H4 (cell line): ENCODE measurements at regions not wholly inside any gene's neighbourhood (a gene's known extent, or its start where the extent isn't known, plus 50 kb on each side); places are given as distances from the start of the nearest gene placed in this dataset.

Experiments used
- DNase-seq: peaks from one replicate; pipeline ENCODE4 v3.0.0-alpha.2; 2015; ENCODE audit warnings: low spot score

DNA sequence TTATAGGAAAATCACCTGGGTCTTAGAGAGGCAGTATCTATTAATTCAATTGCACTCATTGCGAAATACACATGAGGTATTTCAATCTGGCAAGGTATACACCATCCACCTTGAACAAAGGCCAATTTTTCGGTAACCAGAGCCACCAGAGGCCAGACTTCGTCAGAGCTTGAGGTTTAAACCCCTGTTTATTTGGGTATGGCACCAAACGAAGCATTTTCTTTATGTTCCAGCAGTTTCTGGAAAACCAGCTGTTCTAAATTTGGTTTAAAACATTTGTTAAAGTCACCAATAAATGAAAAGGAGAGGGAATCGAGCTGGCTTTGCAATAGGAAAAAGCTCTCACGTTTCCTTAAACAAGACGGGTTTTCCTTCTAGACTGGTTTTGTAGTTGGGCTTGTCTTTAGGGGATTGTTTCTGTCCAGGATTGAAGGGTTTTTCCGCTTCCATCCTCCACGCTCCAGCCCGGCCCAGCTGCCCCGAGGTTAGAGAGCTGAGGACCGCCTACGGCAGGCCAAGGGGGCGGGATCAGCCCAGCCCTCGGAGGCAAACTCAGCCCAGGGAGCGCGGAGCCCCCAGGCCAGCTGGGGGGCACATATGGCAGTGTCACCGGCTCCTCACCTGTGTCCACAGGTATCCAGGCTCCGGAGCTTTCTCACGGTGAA lies 539.4 kb upstream of the MGMT start:
- peak; percentile 31 for DNase-seq

DNA sequence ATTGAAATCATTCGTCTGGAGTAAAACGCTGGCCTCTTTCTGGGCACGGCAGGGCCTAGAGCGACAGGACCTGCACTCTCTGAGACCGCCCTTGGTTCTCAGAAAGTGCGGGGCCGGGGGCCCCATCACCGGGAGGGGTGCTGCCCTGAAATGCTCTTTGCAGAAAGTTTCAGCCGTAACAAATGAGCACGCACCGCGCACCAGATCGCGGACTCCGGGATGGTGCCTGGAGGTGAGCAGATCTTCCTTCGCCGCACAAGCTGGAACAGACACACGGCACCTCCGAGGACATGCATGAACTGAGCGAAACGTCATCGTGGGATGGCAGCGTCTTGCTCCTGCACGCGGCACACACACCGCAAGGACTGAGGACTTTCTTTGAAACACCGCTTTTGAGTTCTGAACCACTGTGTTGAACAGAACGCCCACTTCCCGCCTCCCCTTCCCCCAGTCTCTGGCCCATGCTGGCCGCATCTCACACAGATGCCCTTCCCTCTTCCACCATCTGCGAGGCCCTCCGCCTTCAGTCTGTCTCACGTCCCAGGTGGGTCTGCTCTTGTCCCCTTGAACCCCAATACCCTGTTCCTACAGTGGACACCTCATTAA lies 538.7 kb upstream of the MGMT start:
- no peak for DNase-seq

DNA sequence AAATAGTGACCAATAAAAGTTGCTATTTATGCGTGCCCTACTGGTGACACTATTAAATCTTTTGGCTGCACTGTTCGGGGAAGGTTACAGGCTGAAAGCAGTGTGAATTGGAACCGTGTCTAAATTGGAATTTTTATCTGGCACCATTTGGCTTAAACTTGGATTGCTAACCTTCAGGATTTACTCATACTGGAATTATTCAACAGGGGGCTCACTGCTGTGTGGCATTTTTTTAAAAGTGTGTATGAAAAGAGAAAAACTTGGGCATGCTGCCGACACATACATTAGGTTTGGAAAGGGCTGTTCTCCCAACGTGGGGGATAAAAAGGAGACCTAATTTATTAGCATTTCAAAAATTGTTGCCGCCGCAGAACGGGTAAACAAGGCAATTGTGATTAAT lies 537.9 kb upstream of the MGMT start:
- no peak for DNase-seq

DNA sequence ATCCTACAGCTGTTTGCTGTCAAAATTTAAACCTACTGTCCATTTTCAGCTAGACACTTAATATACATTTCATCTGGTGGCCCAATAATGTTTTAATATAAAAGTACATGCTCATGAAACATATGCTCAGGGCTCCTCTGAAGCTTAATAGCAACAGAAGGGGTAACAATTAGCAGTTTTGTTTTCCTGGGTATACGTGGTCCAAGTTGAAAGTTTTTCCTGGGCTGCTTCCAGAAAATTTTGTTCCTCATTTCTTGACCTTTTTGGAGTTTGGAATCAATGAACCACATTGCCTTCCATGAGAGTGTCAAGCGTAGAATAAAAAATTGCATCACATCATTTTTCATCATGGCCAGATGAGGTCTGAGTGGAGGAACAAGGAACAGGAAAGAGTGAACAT lies 537.3 kb upstream of the MGMT start:
- no peak for DNase-seq

DNA sequence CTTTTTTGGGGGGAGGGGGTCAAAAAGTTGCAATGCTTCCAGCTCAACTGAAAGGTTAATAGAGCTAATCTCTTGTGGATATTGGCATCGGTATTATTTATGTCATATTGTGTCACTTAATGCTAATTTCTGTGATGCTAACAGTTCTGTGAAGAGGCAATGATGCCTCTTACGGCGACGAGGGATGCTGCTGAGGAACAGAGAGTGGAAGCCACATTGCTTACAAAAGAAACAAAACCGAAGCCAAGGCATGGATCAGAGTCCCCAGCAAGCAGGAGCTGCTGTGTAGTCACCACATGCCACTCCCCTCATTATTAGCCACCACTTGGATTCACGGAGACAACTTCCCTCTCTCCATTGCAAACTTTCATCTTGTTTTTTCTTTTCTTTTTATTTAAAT lies 536.5 kb upstream of the MGMT start:
- no peak for DNase-seq

DNA sequence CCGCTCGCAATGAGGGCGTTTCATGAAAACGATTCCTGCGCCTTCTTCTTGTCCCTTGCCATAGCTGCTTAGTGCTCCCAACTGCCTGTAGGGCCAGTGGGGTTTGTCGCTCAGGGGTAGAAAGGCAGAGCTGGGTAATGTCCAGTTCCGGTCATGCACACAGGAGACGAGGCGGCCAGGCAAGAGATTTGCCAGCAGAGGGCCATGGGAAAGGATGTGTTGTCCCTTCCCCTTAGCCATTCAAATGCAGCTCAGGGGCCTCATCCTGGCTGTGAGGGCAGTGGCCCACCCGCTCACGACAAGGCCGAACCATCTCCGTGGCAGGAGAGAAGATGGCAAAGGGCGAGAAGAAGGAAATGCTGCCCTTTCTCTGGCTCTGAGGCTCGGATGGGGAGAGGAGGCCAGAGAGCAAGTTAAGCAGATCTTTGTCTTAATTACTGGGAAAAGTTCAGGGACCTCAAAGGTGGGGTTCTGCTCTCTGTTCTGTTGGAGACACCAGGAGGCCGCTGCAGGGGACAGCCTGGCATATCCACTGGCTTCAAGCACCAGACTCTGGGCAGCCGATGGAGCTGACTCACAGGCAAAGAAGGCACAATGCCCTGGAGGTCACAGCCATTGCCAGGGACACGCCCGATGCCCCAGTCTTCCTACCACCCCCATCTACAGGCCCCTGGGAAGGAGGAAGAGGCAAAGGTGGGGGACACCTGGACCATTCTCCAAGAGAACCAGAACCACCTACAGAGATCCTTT lies 534.8 kb upstream of the MGMT start:
- DNase-seq = no peak

DNA sequence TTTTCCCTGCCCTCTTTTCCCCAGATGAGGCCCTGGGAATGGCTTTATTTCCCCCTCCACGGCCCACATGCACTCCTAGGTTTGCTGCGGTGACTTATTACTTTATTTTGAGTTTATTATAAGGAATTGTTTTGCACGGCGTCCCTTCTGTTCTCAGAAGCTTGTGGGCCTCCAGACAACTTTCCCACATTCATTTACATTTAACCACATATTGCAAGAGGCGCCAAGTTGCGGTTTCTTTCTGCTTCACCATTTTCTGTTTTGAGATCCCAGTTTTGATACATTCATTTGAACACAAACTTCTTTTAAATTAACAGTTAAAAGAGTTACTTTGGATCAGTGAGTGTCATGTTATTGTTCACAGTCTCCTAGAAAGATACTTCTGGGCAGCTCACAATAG lies 532.5 kb upstream of the MGMT start:
- DNase-seq = no peak

DNA sequence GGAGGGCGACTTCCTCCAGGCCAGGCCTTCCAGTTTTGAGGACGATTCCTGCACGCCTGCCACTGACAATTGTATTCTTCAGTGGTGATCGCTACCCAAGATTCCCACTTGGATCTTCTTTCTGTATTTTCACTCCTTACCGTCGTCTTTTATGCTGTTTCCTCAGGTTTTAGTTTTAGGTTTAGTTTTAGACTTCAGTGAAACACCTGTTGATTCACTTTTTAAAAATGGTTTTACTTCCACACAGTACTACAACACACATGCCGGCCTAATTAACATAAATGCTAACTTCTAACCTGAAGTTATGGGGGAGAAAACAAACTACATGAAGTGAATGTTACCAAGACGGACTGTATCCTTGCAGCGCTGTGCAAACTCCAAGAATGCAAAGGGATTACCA lies 530.6 kb upstream of the MGMT start:
- DNase-seq = no peak

DNA sequence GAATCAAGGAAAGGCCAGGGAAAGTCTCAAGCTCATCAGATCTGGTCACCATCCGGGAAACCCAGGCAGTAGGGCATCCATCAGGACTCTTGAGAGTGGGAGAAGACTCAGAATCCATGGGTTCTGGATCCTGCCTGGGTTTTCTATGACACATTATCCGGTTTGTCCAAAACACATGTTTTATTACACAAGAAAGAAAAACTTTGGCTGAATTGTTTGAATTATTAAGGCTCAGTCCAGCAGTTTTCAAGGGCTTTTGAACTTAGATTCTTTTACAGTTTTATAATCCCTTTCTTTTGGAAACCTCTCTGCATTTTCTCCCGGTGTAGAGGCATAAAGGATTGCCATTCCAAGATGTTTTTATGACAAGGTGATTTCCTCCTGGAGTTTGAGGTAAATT lies 528.5 kb upstream of the MGMT start:
- DNase-seq = no peak

DNA sequence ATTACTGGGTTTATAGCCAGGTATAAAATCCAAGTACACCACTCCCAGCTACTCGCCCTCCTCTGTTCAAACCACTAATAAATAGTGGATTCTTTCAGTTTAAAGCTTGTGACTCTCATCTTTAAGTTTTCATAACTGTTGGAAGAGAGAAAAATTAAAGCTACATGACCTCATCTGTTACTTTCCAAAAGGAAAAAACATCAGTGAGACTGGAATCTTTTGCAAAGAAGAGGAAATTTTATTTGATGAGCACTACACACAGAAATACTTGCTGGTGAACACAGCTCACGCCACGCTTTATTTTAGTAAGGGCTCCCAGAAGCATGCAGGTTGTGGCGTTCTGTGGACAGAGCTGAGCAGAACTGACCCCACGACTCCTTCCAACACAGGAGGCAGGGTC lies 527.0 kb upstream of the MGMT start:
- DNase-seq = no peak

DNA sequence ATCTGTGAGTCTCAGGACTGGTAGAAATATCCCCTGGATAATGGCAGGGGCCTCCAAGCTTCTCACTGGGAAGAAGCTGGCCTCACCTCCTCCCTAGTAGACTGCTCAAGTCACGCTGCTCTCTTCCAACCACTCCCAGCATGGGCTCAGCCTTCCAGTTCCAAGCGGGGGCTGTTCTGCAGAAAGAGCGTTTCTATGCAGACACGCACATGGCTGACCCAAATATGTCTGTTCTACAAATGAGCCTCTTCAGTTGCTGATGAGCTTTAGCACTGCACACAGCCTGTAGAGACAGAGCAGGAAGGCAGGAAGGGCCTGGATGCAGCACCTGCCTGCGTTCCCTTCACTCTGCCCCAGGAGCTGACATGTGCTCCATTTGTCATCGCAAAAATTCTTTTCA lies 523.9 kb upstream of the MGMT start:
- no peak for DNase-seq

DNA sequence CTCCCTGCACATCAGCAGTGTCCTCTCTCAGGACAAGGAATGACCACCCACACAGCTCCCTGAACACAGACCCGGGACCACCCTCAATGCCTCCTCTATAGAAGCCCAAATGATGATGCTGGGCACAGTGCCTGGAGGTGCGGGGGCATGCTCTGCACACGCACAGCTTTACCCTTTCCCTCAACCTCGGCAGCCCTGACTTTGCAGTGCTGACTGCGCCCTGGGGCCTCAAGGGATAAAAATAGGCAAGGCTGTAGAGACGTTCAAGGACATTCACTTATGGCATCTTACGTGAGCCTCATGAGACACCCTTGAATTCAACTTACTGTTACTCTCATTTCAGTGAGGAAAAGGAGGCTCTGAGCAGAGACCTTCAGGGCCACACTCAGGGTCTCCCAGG lies 521.6 kb upstream of the MGMT start:
- no peak for DNase-seq

DNA sequence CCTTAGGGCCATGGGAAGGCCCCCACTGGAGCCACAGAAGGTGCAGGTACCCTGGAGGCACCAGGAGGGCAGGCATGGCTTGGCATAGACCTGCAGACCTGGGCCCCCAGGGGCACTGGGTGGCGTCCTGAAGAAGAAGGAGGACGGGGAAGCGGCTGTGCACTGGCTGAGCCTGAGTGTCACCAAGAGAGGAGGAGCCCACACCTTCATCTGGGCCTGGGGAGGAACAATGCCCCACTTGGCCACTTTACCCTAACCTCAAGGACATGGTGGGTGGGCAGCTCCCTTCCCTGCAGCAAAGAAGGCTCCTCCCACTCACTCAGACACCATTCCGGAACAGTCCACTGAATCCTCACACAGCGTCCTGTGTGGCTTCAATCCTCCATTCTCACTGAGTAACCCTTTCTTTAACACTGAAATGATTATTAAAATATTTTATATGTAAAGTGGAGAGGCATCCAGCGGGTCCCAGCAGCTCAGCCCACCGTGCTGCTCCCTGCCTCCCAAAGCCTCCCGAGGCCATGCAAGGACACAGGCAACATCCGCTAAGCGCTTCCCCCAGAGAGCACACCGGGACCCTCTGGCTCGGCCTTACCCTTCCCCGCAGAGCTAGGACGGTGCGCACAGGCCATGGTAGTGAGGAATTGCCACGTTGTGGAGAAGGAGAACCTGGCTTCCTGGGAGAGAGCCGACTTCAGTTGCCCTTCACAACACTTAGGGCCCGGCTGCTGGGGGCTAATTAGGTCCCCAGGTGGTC lies 516.7 kb upstream of the MGMT start:
- no peak for DNase-seq

DNA sequence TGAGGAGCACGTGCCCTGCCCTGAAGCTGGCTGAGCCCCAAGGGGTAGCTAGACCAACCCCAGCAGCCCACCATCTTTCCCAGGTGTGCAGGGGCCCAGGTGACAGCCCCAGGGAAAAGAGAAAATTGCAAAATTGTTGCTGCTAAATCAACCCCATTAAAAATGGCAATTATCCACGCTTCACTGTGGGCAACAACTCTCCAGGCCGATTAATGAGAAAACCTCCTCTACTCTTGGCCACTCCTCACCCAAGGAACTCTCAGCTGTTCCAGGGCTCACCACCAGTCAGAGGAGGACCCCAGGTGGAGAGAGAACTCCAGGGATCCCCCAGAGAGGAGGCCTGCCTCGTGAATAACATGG lies 516.1 kb upstream of the MGMT start:
- no peak for DNase-seq

DNA sequence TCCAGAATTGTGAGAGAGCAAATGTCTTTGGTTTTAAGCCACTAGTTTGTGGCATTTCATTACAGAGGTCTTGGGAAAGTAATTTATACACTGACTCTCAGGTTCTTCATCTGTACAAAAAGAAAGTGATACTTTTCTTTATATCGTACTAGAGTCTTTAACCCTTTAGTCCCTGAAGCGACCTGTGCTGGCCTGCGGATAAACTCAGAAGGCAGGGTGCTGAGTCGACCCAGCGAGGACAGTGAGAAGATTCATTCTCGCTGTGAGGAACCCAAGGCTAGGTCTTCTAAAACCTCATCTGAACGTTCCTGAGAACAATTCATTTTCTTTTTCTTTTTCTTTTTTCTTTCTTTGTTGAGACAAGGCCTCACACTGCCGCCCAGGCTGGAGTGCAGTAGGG lies 514.2 kb upstream of the MGMT start:
- DNase-seq = no peak

DNA sequence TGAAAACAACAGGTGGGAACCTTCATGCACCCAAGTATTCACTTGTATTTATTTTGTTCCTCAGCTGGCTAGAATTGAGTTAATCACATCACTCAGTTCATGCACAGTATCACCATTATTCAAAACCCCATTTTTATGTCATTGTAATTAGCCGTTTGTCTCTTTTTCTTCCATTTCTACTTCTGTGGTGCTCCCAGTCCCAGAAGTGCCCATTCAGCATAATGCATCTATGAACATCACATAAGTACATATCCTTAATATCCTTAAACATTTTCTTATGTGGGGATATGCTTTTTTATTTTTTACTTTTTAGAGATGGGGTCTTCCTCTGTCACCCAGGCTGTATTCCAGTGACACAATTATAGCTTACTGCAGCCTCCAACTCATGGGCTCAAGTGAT lies 510.9 kb upstream of the MGMT start:
- DNase-seq = no peak

DNA sequence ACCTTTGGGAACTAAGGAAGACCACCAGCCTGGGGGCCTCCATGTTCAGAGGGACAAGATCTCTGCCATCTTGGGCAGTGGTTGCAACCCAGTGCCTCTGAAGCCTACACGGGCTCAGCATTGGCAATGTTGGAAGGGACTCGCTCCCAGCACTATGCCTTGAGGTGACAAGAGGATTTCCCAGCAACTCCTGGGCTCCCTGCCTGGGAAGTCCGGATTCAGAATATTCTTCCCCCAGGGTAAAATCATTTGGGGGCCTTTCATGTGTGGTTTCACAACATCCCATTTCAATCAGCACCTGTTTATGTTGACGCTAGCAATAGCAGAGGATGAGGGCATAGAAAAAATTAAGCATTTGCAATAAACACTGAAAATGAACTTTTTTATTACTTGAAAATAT lies 509.8 kb upstream of the MGMT start:
- no peak for DNase-seq

DNA sequence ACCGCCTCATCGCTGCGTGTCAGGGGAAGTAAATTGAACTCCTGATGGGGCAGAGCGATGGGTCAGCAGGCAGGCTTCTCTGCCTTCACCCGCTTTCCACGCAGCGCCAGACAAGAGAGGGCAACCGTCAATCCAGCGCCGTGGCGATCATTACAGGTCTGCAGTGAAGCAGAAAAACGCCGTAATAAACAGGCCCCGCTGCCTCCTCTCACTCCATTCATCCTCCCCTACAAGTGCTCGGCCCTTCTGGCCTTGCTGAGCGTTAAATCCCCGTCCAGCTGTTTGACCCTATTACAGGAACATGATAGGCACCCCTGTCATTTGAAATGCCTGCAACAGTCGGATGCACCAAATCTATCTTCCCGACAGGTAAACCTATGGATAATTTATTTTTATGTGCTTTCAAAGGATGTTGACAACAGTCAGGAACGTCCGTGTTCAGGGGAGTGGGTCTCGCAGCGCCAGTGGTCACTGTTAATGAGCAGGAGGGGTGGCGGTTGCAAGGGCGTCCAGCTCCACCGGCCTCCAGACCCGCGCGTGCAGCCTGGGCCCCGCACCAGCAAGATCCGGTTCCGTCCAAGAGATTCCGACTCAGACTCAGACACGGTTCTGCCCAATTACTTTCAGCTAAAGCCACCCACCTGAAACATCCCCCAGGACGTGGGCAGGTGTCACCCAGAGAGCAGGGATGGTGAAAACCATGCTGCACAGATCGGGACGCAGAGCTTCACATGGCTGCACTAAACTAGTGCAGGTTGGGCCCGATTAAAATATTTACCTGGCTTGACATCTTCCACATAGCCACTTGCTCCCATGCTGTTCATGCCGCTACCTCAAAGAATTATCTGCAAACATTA lies 508.0 kb upstream of the MGMT start:
- no peak for DNase-seq

DNA sequence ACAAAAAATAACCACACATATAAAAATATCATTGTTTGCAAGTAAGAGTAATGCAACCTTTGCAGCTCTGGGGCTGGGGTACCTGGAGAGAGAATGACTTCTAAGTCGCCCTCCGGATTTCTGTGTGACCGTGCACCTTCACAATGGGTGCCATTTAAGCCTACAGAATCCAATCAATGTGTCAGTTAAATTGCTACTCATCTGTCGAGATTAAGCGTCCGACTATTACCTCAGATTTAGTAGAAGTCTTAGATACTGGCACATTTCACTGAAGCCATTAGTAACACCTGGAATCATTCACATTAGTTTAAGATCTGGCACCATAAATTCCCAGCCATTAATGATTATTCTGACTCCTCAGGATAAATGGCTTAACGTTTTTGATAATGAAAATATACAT lies 507.3 kb upstream of the MGMT start:
- DNase-seq = no peak

DNA sequence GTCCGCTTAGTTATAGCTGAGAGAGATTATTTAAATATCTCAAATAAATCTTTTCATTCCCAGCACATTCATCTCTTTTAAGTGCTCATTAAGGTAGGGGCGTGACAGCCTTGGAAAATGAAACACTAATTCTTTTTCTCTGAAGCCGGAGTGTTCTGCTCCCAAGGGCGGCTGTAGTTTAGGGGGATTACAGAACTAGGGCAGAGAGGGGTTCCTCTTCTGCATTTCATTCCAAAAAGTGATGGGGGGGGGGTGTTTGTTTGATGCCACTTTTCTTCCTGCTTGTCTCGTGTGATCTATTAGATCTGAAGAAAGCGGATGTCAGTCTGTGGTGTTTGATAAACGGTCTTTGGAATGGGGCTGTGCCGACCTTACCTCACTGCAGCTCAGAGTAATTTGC lies 506.5 kb upstream of the MGMT start:
- DNase-seq = no peak

DNA sequence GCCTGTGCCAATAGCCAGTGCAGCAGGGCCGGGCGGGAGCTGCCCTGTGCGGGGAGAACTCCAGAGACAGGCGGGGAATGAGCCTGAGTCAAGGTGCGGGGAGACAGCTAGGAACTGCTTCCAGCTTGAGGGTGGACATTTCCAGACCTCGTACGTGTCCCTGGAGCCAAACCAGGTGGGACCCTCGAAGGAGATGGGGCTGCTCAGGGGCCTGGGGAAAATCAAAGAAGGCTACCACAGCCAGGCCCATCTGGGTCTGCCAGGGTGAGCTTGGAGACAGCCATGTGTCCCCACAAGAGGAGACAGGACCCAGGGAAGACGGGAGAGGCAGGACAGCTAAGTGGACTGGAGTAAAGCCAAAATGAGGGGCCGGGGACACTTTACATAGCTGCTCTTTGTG lies 504.9 kb upstream of the MGMT start:
- DNase-seq = no peak
